Stimulated activated naive B cell treated with anti-CD40 and anti-IgM and Interleukin-4, amounts not matched to agents 10 μg/mL and 1 μg/mL and 100 μg/mL, for 72 hours (primary cell): ENCODE measurements at regions not wholly inside any gene's neighbourhood (a gene's known extent, or its start where the extent isn't known, plus 50 kb on each side); places are given as distances from the start of the nearest gene placed in this dataset.

Source experiments
- ATAC-seq, 2 donors: fragments of 150-1000 bp; cut with Tn5 transposase; replicated peaks; 2 replicates each; pipeline ENCODE4 v1.10.0; 2021; ENCODE audit warnings: moderate library complexity in 1 of 2
- DNase-seq: peaks from one replicate; pipeline ENCODE4 v3.0.0; 2021
- H3K27ac Mint-ChIP-seq: one replicate; pipeline ENCODE4 v1.8.0; 2022; ENCODE audit warnings: mild to moderate bottlenecking, mixed read lengths
- H3K27me3 Mint-ChIP-seq, 2 donors: one replicate each; pipeline ENCODE4 v1.8.0; 2022; ENCODE audit warnings: mixed read lengths in 2 of 2
- H3K36me3 Mint-ChIP-seq, 2 donors: one replicate each; pipeline ENCODE4 v1.8.0; 2022; ENCODE audit warnings: mixed read lengths in 2 of 2, mild to moderate bottlenecking in 1 of 2
- H3K4me1 Mint-ChIP-seq, 2 donors: one replicate each; pipeline ENCODE4 v1.8.0; 2022; ENCODE audit warnings: mixed read lengths in 2 of 2, mild to moderate bottlenecking in 1 of 2
- H3K4me3 Mint-ChIP-seq, 2 donors: one replicate each; pipeline ENCODE4 v1.8.0; 2022; ENCODE audit warnings: mild to moderate bottlenecking in 2 of 2, mixed read lengths in 2 of 2, moderate library complexity in 1 of 2
- H3K9me3 Mint-ChIP-seq, 2 donors: one replicate each; pipeline ENCODE4 v1.8.0; 2022; ENCODE audit warnings: mixed read lengths in 2 of 2, mild to moderate bottlenecking in 1 of 2

DNA sequence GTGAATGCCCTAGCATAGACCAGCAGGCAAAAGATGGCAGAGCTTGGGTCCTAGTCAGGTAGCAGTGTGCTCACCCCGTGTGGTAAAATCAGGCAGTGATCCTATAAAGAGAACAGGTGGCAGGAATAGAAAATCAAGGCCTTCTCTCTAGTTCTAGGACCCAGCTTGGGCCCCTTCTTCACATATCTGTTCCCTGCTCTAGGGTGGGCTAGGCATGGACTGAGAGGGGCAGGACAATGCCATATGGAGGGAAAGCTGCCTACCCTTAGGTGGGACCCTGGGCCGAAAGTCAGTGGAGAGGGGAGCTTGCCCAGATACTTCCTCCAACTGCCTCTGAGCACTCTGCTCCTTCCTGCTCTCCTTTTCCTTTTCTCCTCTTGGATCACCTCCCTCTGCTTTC lies 117.4 kb upstream of the NALF2 start:
- peaks cover 18 to 33% of the 10 kb centered on the region in 2 donors for H3K27me3 Mint-ChIP-seq
- no peaks in the 10 kb centered on the region for H3K36me3 Mint-ChIP-seq
- no peaks in the 10 kb centered on the region for H3K4me1 Mint-ChIP-seq
- H3K27ac Mint-ChIP-seq, result no peak overlapping the region
- H3K4me3 Mint-ChIP-seq, result no peak overlapping the region
- ATAC-seq (no peak), DNase-seq (no peak)
- H3K9me3 Mint-ChIP-seq, result no peaks in the 10 kb centered on the region

DNA sequence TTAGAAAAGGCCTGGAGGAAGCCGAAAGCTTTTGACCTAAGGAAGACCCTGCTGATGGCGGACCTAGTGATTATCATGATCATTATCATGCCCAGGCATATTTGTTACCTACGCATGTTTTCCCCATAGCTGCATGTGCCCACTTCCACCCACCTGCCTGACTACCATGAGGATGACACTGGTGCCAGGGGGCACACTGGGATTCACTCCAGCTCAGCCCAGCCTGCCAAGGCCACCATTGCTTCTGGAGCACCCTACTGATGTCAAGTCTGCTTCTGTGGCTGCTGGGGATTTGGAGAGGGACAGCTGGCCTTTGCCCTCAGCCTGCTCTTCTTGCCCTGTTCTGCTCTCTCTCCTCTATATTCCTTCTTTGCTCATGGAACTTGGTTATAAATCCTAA lies 124.7 kb upstream of the NALF2 start:
- Mint-ChIP-seq H3K4me3 (no peak overlapping the region), H3K4me1 (no peaks in the 10 kb centered on the region), H3K27ac (no peak overlapping the region), H3K9me3 (peaks cover 2 to 9% of the 10 kb centered on the region in 2 donors), H3K36me3 (no peaks in the 10 kb centered on the region), H3K27me3 (peaks cover 0 to 3% of the 10 kb centered on the region in 2 donors)
- DNase-seq (no peak), ATAC-seq (no peak)

DNA sequence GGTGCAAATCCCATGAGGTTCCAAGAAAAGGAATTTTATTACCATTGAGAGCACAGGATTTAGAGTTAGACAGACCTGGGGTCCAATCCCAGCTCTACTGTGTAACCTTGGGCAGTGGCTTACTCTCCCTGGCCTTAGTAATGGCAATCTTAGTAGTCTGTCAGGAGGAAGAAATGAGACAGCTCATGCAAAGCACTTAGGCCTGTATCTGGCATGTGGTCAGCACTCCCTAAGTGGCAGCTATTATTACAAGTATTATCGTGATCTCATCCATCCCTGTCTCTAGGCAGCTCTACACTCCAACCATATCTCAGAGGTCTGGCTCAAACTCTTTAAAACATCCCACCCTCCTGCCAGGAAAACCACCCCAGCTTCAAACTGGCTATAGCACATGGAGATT lies 129.6 kb upstream of the NALF2 start:
- H3K27me3 Mint-ChIP-seq, result peaks cover 0 to 9% of the 10 kb centered on the region in 2 donors
- DNase-seq (no peak), ATAC-seq (no peak)
- no peak overlapping the region for H3K4me3 Mint-ChIP-seq
- peaks cover 2 to 9% of the 10 kb centered on the region in 2 donors for H3K9me3 Mint-ChIP-seq
- no peaks in the 10 kb centered on the region for H3K36me3 Mint-ChIP-seq
- H3K4me1 Mint-ChIP-seq, result no peaks in the 10 kb centered on the region
- H3K27ac Mint-ChIP-seq, result no peak overlapping the region

DNA sequence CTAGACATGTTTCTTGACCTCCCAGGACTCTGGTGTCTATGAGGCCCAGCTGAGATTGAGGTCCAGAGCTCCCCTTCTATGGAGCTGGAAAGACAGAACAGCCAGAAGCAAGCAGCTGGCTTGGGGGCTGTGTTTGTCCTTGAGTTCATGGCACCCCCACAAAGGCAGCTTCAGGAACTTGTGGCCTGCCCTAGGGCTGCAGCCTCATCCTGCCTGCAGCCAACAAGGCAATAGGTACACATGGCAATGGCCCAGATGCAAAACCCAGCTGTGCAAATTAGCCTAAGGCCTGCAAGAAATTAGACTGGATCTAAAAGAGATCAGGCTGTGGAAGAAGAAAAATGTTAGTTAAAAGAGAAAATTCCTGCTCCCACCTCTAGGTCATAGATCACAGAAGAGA lies 131.7 kb upstream of the NALF2 start:
- Mint-ChIP-seq H3K36me3 (no peaks in the 10 kb centered on the region), H3K27me3 (peaks cover 0 to 9% of the 10 kb centered on the region in 2 donors), H3K4me3 (no peak overlapping the region), H3K27ac (no peak overlapping the region), H3K4me1 (no peaks in the 10 kb centered on the region), H3K9me3 (peaks cover 2 to 9% of the 10 kb centered on the region in 2 donors)
- ATAC-seq (no peak), DNase-seq (no peak)

DNA sequence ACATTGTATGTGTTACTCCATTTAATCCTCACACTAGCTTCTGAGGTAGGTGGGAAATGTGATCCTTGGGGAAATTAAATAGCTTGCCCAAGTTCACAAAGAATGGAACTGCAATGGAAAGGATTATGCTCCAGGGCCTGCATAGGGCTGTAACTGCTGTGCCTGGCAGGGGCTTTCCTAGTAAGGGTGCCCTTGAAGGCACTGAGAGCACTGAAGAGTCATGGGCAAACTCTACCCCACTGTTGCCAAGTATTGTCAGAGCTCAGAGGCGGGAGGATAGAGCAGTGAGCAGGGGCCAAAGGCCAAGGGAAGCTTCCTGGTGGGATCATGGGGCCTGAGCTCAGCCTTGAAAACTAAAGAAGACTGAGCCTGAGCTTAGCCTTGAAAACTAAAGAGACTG lies 133.0 kb upstream of the NALF2 start:
- no peak for ATAC-seq
- DNase-seq, result no peak
- Mint-ChIP-seq H3K27me3 (peaks cover 0 to 9% of the 10 kb centered on the region in 2 donors), H3K4me1 (no peaks in the 10 kb centered on the region), H3K9me3 (peaks cover 2 to 9% of the 10 kb centered on the region in 2 donors), H3K27ac (no peak overlapping the region), H3K36me3 (no peaks in the 10 kb centered on the region), H3K4me3 (no peak overlapping the region)

DNA sequence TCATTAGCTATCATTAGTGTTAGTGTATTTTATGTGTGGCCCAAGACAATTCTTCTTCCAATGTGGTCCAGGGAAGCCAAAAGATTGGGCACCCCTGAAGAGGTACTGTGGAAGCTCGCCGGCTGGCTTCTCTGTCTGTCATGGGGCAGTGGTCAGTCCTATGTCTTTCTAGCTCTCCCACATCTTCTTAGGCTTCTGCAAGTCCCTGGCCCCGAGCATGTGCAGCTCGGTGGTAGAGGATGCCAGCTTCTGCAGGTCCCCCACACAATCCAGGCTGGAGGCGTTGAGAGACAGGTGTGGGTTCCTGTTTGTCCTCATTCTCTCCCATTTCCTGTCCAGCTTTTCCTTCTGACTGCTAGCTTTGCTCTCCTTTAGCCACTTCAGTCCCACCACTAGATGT lies 134.1 kb upstream of the NALF2 start:
- no peaks in the 10 kb centered on the region for H3K4me1 Mint-ChIP-seq
- DNase-seq (no peak), ATAC-seq (no peak)
- H3K4me3 Mint-ChIP-seq, result no peak overlapping the region
- peaks cover 0 to 9% of the 10 kb centered on the region in 2 donors for H3K27me3 Mint-ChIP-seq
- no peaks in the 10 kb centered on the region for H3K36me3 Mint-ChIP-seq
- H3K27ac Mint-ChIP-seq, result no peak overlapping the region
- no peaks in the 10 kb centered on the region for H3K9me3 Mint-ChIP-seq

DNA sequence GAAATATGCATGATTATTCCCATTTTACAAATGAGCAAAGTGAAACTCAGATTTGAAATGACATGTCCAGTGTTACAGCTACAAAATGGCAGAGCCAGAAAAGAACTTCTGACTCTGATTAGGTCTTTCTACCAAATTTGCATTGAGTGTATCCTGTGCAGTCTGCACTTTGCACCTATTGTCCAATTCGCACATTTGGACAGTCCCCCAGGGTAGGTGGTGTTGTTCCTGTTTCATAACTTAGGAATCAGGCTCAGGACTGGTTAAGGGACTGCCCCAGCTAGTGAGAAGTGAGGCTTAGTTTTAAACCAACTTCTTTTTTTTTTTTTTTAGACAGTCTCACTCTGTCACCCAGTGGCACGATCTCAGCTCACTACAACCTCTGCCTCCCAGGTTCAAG lies 137.9 kb upstream of the NALF2 start:
- Mint-ChIP-seq H3K9me3 (no peaks in the 10 kb centered on the region), H3K27me3 (no peaks in the 10 kb centered on the region), H3K4me1 (peaks cover 8% of the 10 kb centered on the region in 2 donors), H3K36me3 (no peaks in the 10 kb centered on the region), H3K4me3 (no peak overlapping the region), H3K27ac (no peak overlapping the region)
- ATAC-seq (peak; percentile 78 to 81), DNase-seq (peak; percentile 20)

DNA sequence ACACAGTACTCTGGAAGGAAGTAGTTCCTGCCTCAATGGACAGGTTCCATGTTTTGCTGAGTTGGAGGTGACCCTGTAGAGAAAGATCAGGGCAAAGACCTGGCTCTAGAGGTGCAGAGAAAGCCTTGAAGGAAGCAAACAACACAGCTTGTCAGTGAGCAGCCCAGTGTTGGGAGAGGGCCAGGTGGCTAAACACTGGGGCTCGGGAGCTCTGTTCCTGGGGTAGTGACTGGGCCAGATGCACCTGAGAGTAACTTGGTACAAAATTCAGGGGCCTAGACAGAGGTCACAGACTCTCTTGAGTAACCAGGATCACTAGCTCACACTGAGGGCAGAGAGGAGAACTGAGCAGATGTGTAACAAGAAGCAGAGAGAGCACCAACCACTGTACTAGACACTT lies 138.4 kb upstream of the NALF2 start:
- H3K4me1 Mint-ChIP-seq, result peaks cover 8% of the 10 kb centered on the region in 2 donors
- H3K9me3 Mint-ChIP-seq, result no peaks in the 10 kb centered on the region
- H3K27me3 Mint-ChIP-seq, result no peaks in the 10 kb centered on the region
- no peak overlapping the region for H3K4me3 Mint-ChIP-seq
- peak overlapping the region; percentile 52 for H3K27ac Mint-ChIP-seq
- H3K36me3 Mint-ChIP-seq, result no peaks in the 10 kb centered on the region
- DNase-seq, result no peak
- ATAC-seq, result peak in 1 of 2 donors; percentile 25

DNA sequence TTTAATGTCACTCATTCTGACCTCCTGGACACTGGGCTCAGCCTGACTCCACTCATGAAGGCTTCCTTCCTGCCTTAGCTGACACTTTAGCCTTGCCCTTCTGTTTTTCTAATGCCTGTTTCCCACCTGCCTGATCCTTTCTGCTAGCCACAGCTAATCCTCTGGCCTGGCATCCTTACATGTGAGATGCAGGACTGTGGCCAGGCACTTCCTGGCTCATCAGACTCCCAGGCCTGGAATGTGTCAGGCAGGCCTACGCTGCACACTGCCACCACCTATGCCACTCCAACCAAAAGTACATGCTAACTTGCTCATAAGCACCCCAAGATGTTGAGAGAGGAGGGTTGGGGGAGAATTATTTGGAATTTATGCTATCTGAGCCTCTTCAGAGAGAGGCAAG lies 138.8 kb upstream of the NALF2 start:
- Mint-ChIP-seq H3K27ac (no peak overlapping the region), H3K36me3 (no peaks in the 10 kb centered on the region), H3K4me3 (no peak overlapping the region), H3K9me3 (no peaks in the 10 kb centered on the region), H3K27me3 (no peaks in the 10 kb centered on the region), H3K4me1 (peaks cover 8% of the 10 kb centered on the region in 2 donors)
- no peak for ATAC-seq
- no peak for DNase-seq

DNA sequence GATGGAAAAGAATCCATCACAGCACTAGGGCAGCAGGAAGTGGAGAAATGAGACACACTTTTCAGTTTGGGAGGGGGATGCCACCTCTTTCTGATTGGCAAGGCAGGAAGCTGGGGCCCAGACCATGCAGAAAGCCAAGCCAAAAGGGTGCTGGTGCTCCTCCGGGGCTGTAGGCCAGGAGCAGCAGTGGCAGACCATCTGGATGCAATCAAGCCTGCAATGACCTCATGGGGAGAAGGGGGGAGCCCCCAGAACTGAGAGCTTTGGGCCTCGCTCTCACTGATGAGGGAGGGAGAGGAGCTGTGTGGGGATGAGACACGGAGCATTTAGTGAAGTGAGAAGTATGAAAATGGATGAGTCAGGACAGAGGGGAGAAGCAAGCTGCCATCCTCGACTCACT lies 141.3 kb upstream of the NALF2 start:
- peak overlapping the region; percentile 33 for H3K27ac Mint-ChIP-seq
- H3K9me3 Mint-ChIP-seq, result no peaks in the 10 kb centered on the region
- peak; percentile 82 to 90 for ATAC-seq
- H3K36me3 Mint-ChIP-seq, result no peaks in the 10 kb centered on the region
- H3K4me1 Mint-ChIP-seq, result peaks cover 8% of the 10 kb centered on the region in 2 donors
- DNase-seq, result peak; percentile 59
- H3K27me3 Mint-ChIP-seq, result no peaks in the 10 kb centered on the region
- H3K4me3 Mint-ChIP-seq, result no peak overlapping the region

DNA sequence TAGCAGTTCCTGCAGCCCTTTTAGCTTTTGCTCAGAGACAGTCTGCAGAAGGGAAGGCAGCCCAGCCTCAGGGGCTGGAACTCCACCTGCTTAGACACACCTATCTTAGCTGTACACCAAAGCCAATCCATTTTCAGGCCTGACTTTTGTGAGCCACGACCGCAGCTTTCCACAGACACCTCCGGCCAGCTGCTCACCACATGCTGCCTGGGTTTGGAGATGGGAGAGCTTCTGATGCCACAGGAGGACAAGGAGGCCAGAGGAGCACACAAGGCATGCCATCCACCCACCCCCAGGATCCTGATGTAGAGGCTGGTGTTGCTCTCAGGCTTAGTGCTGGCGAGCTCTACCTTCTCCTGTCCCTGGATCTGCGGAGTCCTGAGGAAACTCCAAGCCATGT lies 141.8 kb upstream of the NALF2 start:
- Mint-ChIP-seq H3K4me3 (no peak overlapping the region), H3K27ac (no peak overlapping the region), H3K27me3 (no peaks in the 10 kb centered on the region), H3K4me1 (peaks cover 8% of the 10 kb centered on the region in 2 donors), H3K36me3 (no peaks in the 10 kb centered on the region), H3K9me3 (no peaks in the 10 kb centered on the region)
- DNase-seq, result no peak
- ATAC-seq, result no peak

DNA sequence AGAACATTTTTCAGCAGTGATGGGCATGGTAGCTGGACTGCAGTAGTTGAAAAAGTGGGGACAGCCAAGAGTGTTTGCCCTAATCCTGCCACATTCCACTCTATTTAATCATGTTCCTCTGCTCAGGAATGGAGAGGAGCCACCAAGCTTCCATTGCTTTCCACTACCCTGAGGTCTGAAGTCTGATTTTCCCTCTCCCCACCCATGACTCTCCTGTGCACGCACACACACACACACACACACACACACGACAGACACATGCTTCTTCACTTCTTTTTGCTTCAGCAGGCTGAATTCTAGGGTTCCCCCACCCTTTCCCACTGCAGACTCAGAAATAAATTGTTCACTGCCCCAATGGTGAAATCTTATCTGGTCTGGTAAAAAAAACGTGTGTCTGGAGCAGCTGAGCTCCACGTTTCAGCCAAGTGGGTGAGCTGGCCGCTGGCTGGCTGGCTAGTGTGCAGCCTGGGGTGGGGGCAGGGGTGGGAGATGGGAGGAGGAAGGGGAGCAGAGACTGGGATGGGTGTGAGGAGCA lies 142.7 kb upstream of the NALF2 start:
- H3K27ac Mint-ChIP-seq, result no peak overlapping the region
- H3K36me3 Mint-ChIP-seq, result no peaks in the 10 kb centered on the region
- H3K4me1 Mint-ChIP-seq, result peaks cover 8% of the 10 kb centered on the region in 2 donors
- DNase-seq (no peak), ATAC-seq (no peak)
- no peaks in the 10 kb centered on the region for H3K9me3 Mint-ChIP-seq
- no peaks in the 10 kb centered on the region for H3K27me3 Mint-ChIP-seq
- no peak overlapping the region for H3K4me3 Mint-ChIP-seq

DNA sequence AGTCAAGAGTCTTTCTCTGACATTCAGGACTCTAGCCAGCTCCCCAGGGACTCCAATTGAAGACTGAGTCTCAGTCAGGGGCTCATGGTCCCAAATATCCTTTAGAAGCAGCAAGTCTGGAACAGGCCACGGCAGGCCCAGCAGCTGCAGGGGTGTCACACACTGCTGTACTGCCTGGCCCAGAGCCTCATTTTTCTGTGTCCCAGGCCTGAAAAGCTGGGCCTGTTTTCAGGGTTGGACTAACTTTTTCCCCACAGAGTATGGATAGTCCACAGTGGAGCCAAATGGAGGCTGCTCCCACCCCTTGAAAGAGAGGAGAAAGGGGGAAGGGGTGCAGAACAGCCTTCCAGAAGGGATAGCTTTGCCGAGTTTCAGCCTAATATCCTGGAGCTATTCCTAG lies 146.8 kb upstream of the NALF2 start:
- Mint-ChIP-seq H3K27ac (no peak overlapping the region), H3K4me3 (no peak overlapping the region), H3K4me1 (no peaks in the 10 kb centered on the region), H3K27me3 (no peaks in the 10 kb centered on the region), H3K36me3 (no peaks in the 10 kb centered on the region), H3K9me3 (peaks cover 12 to 14% of the 10 kb centered on the region in 2 donors)
- DNase-seq (no peak), ATAC-seq (no peak)

DNA sequence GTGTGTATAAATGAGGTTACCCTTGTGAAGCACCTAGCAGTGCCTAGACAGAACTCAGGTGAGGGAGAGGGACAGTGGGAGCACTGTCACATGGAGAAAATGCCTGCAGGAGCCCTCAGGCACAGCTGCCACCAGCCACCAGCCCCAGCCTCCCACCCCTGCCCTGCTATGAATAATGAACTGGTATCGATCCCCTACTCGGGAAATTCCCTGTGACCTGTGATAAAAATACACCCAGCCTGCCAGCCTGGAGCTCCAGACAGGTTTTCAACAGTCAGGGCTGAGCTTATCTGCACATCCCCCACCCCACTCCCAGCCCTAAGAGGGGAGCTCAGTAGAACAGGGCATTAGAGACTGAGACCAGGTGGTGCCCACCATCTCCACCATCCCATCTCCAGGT lies 159.6 kb upstream of the PJA1 start:
- peaks cover 5 to 8% of the 10 kb centered on the region in 2 donors for H3K9me3 Mint-ChIP-seq
- peaks cover 0 to 6% of the 10 kb centered on the region in 2 donors for H3K27me3 Mint-ChIP-seq
- no peak overlapping the region for H3K27ac Mint-ChIP-seq
- no peaks in the 10 kb centered on the region for H3K36me3 Mint-ChIP-seq
- DNase-seq, result no peak
- H3K4me3 Mint-ChIP-seq, result no peak overlapping the region
- H3K4me1 Mint-ChIP-seq, result no peaks in the 10 kb centered on the region
- no peak for ATAC-seq

DNA sequence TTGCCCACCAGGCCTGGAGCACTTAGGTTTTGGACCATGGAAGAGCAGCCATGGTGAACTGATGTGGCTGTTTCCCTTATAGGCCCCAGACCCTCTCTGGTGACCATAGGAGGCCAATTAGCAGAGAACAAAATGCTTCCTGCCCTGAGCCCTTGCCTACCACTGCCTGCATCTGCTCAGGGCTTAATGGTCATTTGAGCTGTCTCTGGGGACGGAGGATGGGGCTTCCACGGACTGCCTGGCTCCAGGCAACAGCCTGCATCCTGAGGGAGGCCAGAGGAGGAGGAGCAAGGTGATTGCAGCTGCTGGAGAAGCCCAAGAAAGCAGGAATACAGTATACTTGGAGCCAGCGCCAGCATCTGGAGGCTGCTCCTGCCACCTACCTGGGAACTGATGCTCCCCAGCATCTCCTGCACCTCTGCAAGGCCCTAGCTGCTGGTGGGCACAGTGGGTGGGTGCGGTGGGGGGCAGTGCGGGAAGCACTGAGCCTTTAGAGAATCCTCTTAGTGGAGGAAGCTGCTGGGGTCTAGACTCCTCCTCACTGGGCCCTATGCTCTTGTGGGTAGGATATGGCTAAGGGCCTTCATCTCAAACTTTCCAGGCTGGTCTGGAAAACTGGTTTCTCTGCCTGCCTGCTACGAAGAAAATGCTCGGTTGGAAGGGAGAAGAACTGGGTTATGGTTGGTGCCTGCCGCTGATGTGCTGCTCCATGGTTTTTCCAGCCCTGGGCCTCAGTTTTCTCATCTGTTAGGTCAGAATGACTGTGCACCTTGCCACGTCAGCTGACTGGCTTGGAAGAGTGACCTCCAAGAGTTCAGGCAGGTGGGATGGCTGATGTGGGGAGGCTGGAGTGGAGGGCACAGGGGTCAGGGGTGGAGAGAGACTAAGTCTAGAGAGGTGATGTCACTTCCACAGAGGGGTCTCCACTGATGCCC lies 158.8 kb upstream of the PJA1 start:
- Mint-ChIP-seq H3K27me3 (peaks cover 0 to 6% of the 10 kb centered on the region in 2 donors), H3K4me3 (no peak overlapping the region), H3K4me1 (no peaks in the 10 kb centered on the region), H3K36me3 (no peaks in the 10 kb centered on the region), H3K9me3 (peaks cover 5 to 8% of the 10 kb centered on the region in 2 donors), H3K27ac (no peak overlapping the region)
- ATAC-seq (no peak), DNase-seq (no peak)
